ENCODE measurements at regions not wholly inside any gene's neighbourhood (a gene's known extent, or its start where the extent isn't known, plus 50 kb on each side); places are given as distances from the start of the nearest gene placed in this dataset.

DNA sequence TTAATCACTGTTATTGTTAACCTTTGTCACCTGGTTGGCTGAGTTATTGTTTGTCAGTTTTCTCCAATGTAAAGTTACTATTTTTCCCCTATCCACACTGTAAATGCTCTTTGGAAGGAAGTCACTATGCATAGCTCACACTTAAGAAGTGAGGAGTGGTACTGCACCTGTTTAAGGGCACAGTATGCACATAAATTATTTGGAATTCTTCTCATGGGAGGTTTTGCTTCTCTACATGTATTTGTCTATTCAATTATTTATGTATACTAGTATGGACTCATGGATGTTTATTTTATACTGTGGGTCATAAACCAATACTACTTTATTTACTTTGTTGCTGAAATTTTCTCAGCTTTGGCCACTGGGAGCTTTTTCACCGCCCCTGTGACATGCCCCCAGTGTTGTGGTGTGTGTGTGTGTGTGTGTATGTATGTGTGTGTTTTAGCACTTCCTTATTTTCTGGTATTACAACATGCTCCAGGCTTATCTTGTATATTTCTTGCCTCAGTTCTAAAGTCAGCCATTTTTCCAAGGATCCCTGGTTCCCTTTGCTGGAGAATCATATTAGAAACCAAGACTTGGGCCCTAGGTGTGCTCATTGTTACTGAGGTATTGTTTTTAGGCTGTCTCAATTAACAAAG lies 290.5 kb downstream of the KBTBD8 start:
- no peak for DNase-seq (ENCODE audit: low spot score)

DNA sequence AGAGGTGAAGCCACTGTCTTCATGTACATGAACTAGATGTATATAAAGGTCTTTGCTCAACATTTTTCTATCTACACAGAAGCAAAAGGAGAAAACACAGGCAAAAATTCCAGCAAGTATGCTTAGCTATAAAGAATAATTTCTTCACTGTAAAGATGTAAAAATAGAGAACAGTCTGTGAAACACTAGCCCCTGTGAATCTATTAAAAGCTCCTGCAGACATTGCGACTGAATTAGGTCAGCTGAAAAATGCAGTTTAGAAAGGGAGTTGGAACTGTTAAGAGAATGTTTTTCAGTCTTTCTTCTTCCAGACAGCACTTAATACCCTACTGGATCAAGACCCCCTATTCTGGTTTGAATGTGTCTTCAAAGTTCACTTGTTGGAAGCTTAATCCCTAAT lies 291.5 kb downstream of the KBTBD8 start:
- DNase-seq (ENCODE audit: low spot score): no peak

- no peak for DNase-seq (ENCODE audit: low spot score)
These were observed 292.3 kb downstream of the KBTBD8 start for GRCh38 chr3:67290438-67290837.

DNA sequence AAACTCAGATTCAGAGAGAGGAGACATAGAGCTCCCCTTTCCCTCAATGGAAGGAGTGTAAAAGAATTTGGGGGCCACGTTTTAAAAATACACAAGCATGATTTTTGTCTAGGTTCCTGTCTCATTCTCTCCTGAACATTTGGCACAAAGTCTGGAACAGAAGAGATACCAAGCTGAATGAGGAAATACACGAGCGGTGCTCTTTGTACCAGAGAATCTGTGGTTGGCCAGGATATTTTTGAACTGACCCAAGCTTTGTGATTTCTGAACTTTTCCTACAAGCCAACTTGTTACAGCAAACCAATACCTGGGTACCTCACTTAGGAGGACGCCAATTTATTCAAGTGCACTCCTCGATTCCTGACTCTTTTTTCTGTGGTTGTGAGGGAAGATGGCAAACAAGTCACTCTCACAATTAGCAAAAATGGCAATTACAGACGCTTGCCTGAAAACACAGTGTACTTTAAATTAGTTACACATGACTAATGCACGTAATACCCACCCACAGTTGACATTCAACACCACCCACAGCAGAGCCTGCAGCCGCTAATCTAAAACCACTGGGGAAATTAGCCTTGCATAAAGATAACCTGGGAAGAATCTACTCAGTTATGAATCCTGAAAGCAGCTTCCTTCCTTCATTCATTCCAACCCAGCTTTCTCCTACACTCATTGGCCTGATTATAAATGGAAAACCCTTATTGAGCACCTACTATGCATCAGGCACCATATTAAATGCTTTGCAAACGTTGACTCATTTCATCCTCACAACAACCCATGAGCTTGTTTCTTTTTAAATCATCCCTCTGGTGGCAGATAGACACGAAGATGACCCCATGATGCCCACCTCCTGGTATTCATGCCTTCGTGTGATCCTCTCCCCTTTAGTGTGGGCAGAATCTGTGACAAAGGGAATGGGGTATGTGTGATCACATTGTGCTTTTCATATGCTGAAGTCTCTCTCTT lies 293.5 kb downstream of the KBTBD8 start:
- DNase-seq (ENCODE audit: low spot score): no peak

- no peak for DNase-seq (ENCODE audit: low spot score)
These were observed 294.4 kb downstream of the KBTBD8 start for GRCh38 chr3:67292356-67293121.

- DNase-seq (ENCODE audit: low spot score): no peak
These were observed 296.2 kb downstream of the KBTBD8 start for GRCh38 chr3:67294341-67294740.

DNA sequence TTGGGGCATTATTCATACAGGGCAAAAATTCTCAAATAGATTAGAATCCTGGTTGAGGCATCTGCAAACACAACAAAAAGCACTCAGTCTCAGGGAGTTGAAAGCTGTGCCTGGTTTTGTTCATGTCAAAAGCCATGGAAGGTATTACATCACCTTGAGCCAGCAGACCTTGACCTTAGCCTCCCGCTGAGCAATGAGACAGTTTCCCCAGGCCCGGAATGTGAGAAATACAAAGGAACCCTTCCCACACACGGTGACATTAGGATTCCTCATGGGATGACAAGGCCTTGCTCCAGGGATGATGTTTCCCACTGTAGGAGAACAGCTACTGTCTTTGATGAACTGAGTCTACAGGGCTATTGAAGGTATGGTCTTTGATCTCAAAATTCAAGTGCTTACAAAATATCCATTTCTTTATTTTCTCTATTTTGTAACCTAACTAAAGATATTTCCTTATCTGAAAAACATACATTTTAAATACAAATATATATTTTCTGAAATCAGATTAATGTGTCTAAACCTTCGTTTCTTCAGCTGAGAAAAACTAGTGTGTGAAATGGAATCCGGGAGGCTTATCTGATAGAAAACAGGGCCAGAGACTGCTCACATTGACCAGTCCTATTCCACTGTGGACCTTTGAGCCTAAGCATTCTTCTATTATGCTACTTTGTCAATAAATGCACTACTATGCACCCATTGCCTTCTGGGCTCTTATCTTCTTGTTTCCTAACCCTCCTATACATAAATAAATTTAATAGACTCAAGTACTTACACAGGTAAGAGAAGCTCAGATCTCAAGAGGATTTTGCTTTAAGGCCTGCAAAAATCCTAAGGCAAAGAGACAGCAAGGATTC lies 298.2 kb downstream of the KBTBD8 start:
- no peak for DNase-seq (ENCODE audit: low spot score)

DNA sequence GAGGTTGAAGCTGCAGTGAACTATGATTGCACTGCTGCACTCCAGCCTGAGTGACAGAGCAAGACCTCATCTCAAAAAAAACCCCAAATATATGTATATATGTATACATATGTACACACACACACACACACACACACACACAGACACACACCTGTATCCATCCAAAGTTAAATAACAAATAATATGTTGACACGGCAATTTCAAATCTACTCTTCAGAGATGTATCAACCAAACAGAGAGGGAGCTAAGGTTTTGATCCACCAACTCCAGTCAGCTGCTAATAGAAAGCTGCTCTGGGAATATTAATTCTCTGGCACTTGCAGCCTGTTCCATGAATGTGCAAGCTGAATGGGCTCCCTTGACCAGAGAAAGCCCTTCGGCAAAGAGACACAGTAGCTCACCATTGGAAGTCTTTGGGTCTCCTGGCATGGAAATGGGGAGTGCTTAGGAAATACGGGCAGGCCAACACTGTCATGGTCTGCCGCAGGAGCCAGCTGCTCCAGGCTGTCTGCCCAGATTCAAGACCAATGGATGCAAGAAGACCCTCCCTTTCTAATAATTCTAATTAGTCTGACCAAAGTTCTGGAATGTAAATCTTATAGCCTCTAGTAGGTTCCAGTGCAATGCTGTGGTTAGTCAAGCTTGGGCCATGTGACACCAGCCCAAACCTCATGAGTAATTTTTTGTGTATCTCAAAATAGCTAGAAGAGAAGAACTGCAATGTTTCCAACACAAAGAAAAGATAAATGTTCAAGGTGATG lies 299.8 kb downstream of the KBTBD8 start:
- no peak for DNase-seq (ENCODE audit: low spot score)

- DNase-seq (ENCODE audit: low spot score): no peak
These were observed 303.4 kb downstream of the KBTBD8 start for GRCh38 chr3:67301556-67301955.

DNA sequence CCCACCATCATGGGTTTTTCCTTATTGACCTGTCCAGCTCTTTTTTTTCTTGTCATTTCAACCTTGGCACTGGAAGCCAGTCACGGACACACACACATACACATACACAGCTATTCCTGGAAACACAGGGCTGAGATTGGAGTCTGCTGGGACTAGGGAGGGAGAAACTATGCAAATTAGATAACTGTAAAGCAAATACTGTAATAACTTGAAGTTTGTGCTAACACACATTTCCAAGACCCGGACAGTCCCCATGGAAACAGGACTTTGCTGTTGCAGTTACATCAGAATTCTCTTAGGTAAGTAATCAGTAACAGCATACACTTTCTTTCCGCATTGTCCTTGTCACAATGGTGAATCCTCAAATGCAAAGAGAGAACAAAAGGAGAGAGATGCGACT lies 304.4 kb downstream of the KBTBD8 start:
- no peak for DNase-seq (ENCODE audit: low spot score)

- no peak for DNase-seq (ENCODE audit: low spot score)
These were observed 307.1 kb downstream of the KBTBD8 start for GRCh38 chr3:67305160-67305559.

- no peak for DNase-seq (ENCODE audit: low spot score)
These were observed 307.8 kb downstream of the KBTBD8 start for GRCh38 chr3:67305922-67306321.

DNA sequence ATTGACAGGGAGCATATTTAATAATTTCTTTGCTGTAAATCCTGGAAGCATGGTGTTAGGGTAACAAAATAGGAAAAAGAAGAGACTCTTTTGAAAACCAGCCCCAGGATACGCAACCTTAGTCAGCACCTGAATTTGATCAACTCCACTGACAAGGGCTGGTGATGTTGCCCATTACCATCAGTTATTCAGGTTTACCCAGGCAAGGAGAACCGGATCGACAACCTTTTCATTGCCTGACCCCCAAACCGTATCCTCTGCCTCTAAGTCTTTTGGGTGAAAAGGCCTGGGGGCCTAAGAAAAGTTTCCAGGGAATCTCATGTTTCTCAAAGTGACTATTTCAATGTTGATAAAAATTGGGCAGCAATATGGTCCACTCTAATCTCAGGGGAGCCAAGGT lies 313.3 kb downstream of the KBTBD8 start:
- no peak for DNase-seq (ENCODE audit: low spot score)

GRCh38 chr3:67312155-67312554 lies 314.0 kb downstream of the KBTBD8 start:
- no peak for DNase-seq (ENCODE audit: low spot score)

- DNase-seq (ENCODE audit: low spot score): no peak
These were observed 320.1 kb downstream of the KBTBD8 start for GRCh38 chr3:67318162-67318561.

DNA sequence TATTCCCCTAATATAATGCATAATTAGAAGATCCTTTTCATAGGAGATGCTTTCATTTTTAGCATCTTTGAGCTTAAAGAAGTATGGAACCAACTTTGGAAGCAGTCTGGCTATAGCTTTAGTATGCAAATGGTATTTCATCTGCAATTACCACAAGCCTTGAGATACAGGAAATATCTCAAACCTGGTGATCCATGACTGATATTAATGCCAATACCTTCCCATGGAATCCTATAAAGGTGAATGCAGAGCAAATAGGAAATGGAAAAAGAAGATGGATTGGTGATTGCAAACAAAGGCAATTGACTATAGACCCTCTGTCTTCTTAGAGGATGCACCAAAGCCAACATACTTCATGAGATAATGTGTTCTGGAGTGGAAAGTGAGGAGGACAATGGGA lies 326.4 kb downstream of the KBTBD8 start:
- no peak for DNase-seq (ENCODE audit: low spot score)
